SK-N-SH treated with all-trans-retinoic acid at 6 μM for 48 hours (cell line): ENCODE measurements at regions not wholly inside any gene's neighbourhood (a gene's known extent, or its start where the extent isn't known, plus 50 kb on each side); places are given as distances from the start of the nearest gene placed in this dataset.

Experiments used
- ATAC-seq: fragments of 200-7000 bp; cut with Tn5 transposase; 3 replicates; pipeline ENCODE4 v1.9.1; 2020; ENCODE audit warnings: mild to moderate bottlenecking, moderate library complexity
- BACH2 ChIP-seq: fragments of 250-450 bp; sonication (Bioruptor Pico); IDR thresholded peaks from 2 replicates; pipeline ENCODE4 v1.9.0; 2021; ENCODE audit warnings: mild to moderate bottlenecking, borderline replicate concordance
- CSDC2 ChIP-seq: fragments of 250-450 bp; sonication (Bioruptor Pico); IDR thresholded peaks from 2 replicates; pipeline ENCODE4 v1.5.0; 2020; ENCODE audit warnings: mild to moderate bottlenecking, moderate library complexity
- ESRRG ChIP-seq: fragments of 250-450 bp; sonication (Bioruptor Pico); IDR thresholded peaks from 2 replicates; pipeline ENCODE4 v1.6.1; 2021; ENCODE audit warnings: mild to moderate bottlenecking
- ISL1 ChIP-seq: fragments of 250-450 bp; sonication (Bioruptor Pico); IDR thresholded peaks from 2 replicates; pipeline ENCODE4 v2.1.2; 2022; ENCODE audit warnings: mild to moderate bottlenecking, moderate library complexity
- OSR1 ChIP-seq: fragments of 250-450 bp; sonication (Bioruptor Pico); IDR thresholded peaks from 2 replicates; pipeline ENCODE4 v1.8.0; 2022; ENCODE audit warnings: moderate library complexity, mild to moderate bottlenecking, inconsistent platforms
- PPARA ChIP-seq: fragments of 250-450 bp; sonication (Bioruptor Pico); IDR thresholded peaks from 2 replicates; pipeline ENCODE4 v1.5.0; 2020; ENCODE audit warnings: mild to moderate bottlenecking, borderline replicate concordance
- RARB ChIP-seq: fragments of 250-450 bp; sonication (Bioruptor Pico); IDR thresholded peaks from 2 replicates; pipeline ENCODE4 v1.8.0; 2021; ENCODE audit warnings: mild to moderate bottlenecking, moderate library complexity
- SNAI2 ChIP-seq: fragments of 250-450 bp; sonication (Bioruptor Pico); IDR thresholded peaks from 2 replicates; pipeline ENCODE4 v1.5.0; 2020; ENCODE audit warnings: mild to moderate bottlenecking, moderate library complexity
- TCF4 ChIP-seq: fragments of 250-450 bp; sonication (Bioruptor Pico); IDR thresholded peaks from 2 replicates; pipeline ENCODE4 v1.8.0; 2021; ENCODE audit warnings: mild to moderate bottlenecking, moderate library complexity, borderline replicate concordance
- TOX ChIP-seq: fragments of 250-450 bp; sonication (Bioruptor Pico); IDR thresholded peaks from 2 replicates; pipeline ENCODE4 v1.8.0; 2021; ENCODE audit warnings: mild to moderate bottlenecking, moderate library complexity, borderline replicate concordance
- ZC3H10 ChIP-seq: fragments of 250-450 bp; sonication (Bioruptor Pico); IDR thresholded peaks from 2 replicates; pipeline ENCODE4 v1.5.1; 2021; ENCODE audit warnings: mild to moderate bottlenecking, moderate library complexity
- ZFP3 ChIP-seq: fragments of 250-450 bp; sonication (Bioruptor Pico); IDR thresholded peaks from 2 replicates; pipeline ENCODE4 v1.5.0; 2020; ENCODE audit warnings: mild to moderate bottlenecking, moderate library complexity
- ZFP30 ChIP-seq: fragments of 450-650 bp; formaldehyde crosslinking; IDR thresholded peaks from 2 replicates; pipeline ENCODE4 v1.5.0; 2022; ENCODE audit warnings: mild to moderate bottlenecking, moderate library complexity
- ZNF565 ChIP-seq: fragments of 450-650 bp; formaldehyde crosslinking; conservative IDR thresholded peaks from 2 replicates; pipeline ENCODE4 v1.5.0; 2020; ENCODE audit warnings: low read depth, mild to moderate bottlenecking, moderate library complexity
- ZNF70 ChIP-seq: fragments of 450-650 bp; formaldehyde crosslinking; IDR thresholded peaks from 2 replicates; pipeline ENCODE4 v1.5.0; 2020; ENCODE audit warnings: mild to moderate bottlenecking, moderate library complexity
- ZNF8 ChIP-seq: fragments of 450-650 bp; formaldehyde crosslinking; IDR thresholded peaks from 2 replicates; pipeline ENCODE4 v1.5.0; 2020; ENCODE audit warnings: mild to moderate bottlenecking, moderate library complexity
- TF ChIP-seq, protein P1 (sequence below): fragments of 250-450 bp; sonication (Bioruptor Pico); IDR thresholded peaks from 2 replicates; pipeline ENCODE4 v1.8.0; 2021; ENCODE audit warnings: low read depth, mild to moderate bottlenecking, moderate library complexity, borderline replicate concordance
- TF ChIP-seq, protein P2 (sequence below): fragments of 250-450 bp; sonication (Bioruptor Pico); IDR thresholded peaks from 2 replicates; pipeline ENCODE4 v1.5.1; 2021; ENCODE audit warnings: mild to moderate bottlenecking, moderate library complexity
- TF ChIP-seq, protein P3 (sequence below): fragments of 250-450 bp; sonication (Bioruptor Pico); IDR thresholded peaks from 2 replicates; pipeline ENCODE4 v1.5.0; 2020; ENCODE audit warnings: mild to moderate bottlenecking, moderate library complexity
- TF ChIP-seq, protein P4 (sequence below): fragments of 250-450 bp; sonication (Bioruptor Pico); IDR thresholded peaks from 2 replicates; pipeline ENCODE4 v1.5.1; 2020; ENCODE audit warnings: low read depth, mild to moderate bottlenecking, moderate library complexity

DNA sequence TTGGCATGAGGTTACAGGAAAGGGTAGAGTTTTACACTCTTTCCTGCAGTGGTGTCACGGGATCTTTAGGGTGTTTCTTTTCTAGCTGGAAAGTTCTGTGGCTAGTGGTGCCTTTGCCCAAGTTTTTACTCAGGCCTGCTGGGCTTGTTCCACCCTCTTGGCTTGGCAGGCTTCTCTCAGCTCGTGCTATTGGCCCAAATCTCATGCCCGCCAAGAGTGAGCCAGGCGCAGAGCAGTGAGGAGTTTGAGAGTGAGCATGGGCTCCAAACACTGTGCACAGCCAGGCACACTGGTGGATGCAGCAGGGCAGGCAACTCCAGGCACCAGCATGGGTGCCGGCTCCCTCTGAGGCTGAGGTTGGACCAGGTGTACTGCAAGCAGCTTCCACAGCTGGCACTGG, 206.5 kb downstream of the SAMD5 start:
- TF ChIP-seq, protein P1, sequence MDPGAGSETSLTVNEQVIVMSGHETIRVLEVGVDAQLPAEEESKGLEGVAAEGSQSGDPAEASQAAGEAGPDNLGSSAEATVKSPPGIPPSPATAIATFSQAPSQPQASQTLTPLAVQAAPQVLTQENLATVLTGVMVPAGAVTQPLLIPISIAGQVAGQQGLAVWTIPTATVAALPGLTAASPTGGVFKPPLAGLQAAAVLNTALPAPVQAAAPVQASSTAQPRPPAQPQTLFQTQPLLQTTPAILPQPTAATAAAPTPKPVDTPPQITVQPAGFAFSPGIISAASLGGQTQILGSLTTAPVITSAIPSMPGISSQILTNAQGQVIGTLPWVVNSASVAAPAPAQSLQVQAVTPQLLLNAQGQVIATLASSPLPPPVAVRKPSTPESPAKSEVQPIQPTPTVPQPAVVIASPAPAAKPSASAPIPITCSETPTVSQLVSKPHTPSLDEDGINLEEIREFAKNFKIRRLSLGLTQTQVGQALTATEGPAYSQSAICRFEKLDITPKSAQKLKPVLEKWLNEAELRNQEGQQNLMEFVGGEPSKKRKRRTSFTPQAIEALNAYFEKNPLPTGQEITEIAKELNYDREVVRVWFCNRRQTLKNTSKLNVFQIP (CRISPR knock-in tag): no peak
- no peak for TF ChIP-seq SNAI2 (CRISPR knock-in tag)
- TF ChIP-seq, protein P2, sequence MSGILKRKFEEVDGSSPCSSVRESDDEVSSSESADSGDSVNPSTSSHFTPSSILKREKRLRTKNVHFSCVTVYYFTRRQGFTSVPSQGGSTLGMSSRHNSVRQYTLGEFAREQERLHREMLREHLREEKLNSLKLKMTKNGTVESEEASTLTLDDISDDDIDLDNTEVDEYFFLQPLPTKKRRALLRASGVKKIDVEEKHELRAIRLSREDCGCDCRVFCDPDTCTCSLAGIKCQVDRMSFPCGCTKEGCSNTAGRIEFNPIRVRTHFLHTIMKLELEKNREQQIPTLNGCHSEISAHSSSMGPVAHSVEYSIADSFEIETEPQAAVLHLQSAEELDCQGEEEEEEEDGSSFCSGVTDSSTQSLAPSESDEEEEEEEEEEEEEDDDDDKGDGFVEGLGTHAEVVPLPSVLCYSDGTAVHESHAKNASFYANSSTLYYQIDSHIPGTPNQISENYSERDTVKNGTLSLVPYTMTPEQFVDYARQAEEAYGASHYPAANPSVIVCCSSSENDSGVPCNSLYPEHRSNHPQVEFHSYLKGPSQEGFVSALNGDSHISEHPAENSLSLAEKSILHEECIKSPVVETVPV: no peak
- TF ChIP-seq ZFP3 (CRISPR knock-in tag): no peak
- TF ChIP-seq PPARA (CRISPR knock-in tag): no peak
- no peak for TF ChIP-seq ZNF8 (CRISPR knock-in tag)
- TF ChIP-seq ZNF565: no peak
- TF ChIP-seq OSR1 (CRISPR knock-in tag): no peak
- TF ChIP-seq TOX: no peak
- TF ChIP-seq BACH2 (CRISPR knock-in tag): no peak
- TF ChIP-seq ZFP30 (CRISPR knock-in tag): no peak
- ATAC-seq: no peak

DNA sequence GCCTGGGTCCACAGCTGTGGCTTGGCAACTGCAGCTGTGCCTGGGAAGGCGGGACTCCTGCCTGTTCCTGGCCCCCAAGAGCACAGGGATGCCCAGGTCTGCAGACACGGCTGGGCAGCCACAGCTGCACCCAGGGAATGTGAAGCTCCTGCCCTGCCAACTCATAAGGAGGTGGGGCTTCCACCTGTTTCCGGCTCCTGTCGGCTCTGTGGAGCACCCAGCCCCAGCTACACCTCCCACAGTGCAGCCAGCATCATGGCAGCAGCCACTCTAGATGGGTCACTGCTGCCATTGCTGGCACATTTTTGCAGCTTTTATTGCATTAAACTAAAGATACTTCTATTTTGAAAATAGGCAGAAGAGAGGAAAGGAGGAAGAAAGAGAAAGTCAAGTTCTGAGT, 207.9 kb downstream of the SAMD5 start:
- no peak for ATAC-seq
- TF ChIP-seq BACH2 (CRISPR knock-in tag) (no peak), ISL1 (CRISPR knock-in tag) (no peak), CSDC2 (CRISPR knock-in tag) (no peak)
- TF ChIP-seq, protein P3, sequence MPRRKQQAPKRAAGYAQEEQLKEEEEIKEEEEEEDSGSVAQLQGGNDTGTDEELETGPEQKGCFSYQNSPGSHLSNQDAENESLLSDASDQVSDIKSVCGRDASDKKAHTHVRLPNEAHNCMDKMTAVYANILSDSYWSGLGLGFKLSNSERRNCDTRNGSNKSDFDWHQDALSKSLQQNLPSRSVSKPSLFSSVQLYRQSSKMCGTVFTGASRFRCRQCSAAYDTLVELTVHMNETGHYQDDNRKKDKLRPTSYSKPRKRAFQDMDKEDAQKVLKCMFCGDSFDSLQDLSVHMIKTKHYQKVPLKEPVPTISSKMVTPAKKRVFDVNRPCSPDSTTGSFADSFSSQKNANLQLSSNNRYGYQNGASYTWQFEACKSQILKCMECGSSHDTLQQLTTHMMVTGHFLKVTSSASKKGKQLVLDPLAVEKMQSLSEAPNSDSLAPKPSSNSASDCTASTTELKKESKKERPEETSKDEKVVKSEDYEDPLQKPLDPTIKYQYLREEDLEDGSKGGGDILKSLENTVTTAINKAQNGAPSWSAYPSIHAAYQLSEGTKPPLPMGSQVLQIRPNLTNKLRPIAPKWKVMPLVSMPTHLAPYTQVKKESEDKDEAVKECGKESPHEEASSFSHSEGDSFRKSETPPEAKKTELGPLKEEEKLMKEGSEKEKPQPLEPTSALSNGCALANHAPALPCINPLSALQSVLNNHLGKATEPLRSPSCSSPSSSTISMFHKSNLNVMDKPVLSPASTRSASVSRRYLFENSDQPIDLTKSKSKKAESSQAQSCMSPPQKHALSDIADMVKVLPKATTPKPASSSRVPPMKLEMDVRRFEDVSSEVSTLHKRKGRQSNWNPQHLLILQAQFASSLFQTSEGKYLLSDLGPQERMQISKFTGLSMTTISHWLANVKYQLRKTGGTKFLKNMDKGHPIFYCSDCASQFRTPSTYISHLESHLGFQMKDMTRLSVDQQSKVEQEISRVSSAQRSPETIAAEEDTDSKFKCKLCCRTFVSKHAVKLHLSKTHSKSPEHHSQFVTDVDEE: no peak

DNA sequence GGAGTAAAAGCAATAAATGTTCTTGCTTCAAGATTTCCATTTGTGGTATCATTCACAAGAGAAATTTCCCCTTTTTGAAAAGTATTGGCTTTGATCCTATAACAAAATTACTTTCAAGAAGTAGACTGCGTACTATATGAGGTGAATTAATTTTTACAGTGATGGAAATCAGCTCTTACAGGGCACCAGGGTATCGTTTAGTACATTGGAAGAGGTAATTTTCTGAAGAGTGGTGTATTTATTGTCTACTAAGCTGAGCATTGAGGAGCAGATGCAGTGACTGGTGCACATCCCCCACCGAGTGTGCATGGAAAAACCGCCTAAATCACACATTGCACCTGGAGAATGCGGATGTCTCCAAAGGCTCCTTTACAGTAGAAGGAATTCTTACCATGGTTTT, 209.5 kb downstream of the SAMD5 start:
- TF ChIP-seq, protein P4, sequence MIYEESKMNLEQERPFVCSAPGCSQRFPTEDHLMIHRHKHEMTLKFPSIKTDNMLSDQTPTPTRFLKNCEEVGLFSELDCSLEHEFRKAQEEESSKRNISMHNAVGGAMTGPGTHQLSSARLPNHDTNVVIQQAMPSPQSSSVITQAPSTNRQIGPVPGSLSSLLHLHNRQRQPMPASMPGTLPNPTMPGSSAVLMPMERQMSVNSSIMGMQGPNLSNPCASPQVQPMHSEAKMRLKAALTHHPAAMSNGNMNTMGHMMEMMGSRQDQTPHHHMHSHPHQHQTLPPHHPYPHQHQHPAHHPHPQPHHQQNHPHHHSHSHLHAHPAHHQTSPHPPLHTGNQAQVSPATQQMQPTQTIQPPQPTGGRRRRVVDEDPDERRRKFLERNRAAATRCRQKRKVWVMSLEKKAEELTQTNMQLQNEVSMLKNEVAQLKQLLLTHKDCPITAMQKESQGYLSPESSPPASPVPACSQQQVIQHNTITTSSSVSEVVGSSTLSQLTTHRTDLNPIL (CRISPR knock-in tag): no peak
- TF ChIP-seq, protein P2: no peak
- TF ChIP-seq RARB: no peak
- TF ChIP-seq TOX: no peak
- TF ChIP-seq, protein P1 (CRISPR knock-in tag): no peak
- no peak for TF ChIP-seq ZNF565
- no peak for TF ChIP-seq CSDC2 (CRISPR knock-in tag)
- no peak for TF ChIP-seq TCF4 (CRISPR knock-in tag)
- TF ChIP-seq ESRRG: no peak
- no peak for TF ChIP-seq ZC3H10 (CRISPR knock-in tag)
- ATAC-seq: no peak

DNA sequence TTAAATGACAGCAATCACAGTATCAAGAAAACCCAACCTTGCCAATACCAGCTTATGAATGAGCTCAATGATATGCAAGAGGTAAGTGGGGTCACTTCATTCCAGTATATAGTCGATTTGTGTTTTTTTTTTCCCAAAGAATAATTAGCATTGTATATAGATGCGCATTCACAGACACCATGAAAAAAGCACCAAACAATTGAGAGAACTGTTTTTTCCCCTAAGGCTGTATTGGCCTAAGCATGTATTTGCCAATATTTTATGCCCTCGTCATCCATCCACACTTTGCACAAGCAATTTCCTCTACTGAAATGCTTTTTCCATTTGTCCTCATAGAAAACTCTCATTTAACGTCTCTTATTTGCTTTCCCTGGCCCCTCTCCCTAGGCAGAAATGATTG, 213.7 kb downstream of the SAMD5 start:
- no peak for ATAC-seq
- no peak for TF ChIP-seq ZNF70 (CRISPR knock-in tag)
